Fibroblast of the conjunctiva (primary cell): ENCODE measurements at regions not wholly inside any gene's neighbourhood (a gene's known extent, or its start where the extent isn't known, plus 50 kb on each side); places are given as distances from the start of the nearest gene placed in this dataset.

Experiments
- DNase-seq: peaks from one replicate; pipeline ENCODE4 v3.0.0-alpha.2; 2010; ENCODE audit warnings: low read depth

DNA sequence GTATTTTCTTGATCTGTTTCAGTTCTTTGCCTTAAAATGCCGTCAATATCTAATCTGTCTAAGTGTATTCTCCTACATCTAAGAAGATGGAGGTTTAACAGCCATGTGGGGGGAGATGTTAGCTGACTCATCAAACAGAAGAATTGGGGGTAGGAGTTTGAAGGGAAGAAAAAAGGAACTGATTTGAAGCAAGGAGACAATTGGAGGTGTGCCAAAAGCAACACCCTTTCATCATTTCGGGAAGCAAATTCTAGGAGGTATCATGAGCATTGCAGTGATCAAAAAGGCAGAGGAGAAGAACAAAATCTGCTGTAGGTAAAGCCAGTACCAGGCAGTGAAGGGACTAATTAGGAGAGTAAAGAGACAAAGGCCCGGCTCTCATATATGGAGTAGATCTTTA, 337.3 kb upstream of the TBC1D5 start:
- no peak for DNase-seq

DNA sequence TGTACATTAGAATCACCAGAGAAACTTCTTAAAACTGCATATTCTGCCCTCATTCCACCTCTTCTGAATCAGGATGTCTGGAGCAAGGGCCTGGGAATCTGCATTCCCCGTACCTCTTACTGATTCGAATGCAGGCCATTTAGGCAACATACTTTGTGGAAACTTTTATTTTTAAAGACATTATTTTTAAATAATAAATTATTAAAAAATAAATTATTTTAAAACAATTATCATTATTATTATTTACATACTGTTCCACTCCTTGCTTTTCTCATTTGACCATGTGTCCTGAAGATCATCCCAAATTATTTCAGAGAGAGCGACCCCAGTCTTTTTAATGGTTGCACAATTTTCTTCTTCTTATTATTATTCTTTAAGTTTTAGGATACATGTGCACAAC, 336.6 kb upstream of the TBC1D5 start:
- DNase-seq: no peak

DNA sequence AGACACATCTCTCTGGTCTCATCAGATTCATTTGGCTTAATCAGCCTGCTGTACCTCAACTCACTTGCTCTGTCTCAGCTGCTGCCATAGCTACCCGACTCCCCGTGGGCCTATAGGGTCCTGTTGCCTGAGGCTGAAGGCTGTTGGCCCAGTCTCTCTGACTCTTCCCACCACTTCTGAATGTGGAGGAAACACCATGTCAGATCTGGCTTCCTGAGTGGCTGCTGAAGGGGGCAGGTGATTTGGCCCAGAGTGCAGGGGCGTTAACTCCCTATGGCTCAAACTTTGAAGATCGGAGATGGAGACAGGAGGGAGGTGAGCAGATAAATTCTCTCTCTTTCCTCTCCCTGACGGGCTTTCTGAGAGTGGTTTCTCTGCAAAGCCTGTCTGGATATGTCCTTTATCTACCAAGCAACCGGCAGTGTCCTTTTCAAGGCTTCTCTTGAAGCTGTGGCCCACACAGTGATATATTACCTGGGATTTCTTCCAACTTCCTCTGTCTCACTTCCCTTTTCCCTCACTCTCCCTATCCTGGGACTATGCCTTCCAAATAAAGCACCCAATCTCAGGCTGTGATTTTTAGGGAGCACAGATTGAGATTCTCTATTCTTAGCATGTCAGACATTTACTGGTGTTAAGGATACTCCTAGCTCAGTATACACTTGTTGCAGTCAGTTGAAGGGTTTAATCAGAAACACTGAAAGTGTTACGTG, 334.9 kb upstream of the TBC1D5 start:
- DNase-seq: no peak

DNA sequence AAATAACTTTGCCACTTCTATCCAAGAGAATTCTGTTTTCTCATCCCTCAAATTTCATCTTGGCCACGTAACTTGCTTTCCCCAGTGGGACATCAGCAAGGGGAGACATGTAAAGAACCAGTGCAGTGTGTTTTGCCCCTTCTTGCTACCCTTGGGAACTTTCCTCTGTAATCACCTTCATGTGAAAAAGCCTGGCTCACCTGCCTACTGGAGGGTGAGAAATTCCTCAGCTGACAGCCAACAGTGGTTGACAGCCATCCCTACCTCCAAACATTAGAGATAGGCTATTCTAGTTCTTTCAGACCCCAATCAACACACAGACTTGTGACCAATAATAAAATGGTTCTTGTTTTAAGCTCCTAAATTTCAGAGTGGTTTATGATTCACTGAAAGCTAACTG, 333.9 kb upstream of the TBC1D5 start:
- no peak for DNase-seq

DNA sequence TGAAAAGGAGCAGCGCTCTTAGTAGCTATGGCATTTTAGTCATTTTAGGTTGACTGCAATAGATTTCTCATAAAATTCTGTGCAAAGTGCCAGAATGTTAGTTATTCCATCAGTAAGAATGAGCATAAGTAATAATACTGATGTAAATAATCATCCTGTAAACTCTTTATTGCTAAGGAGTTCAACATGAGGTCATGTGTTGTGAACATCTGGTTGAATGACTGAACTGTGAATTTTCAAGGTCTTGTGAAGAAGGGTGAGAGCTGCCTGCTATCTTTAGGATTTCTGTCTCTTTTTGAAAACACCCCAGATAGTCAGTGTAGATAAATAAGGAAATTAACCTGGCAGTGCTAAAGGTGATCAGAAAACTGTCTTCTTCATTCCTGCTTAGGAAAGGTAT, 333.4 kb upstream of the TBC1D5 start:
- DNase-seq: no peak

DNA sequence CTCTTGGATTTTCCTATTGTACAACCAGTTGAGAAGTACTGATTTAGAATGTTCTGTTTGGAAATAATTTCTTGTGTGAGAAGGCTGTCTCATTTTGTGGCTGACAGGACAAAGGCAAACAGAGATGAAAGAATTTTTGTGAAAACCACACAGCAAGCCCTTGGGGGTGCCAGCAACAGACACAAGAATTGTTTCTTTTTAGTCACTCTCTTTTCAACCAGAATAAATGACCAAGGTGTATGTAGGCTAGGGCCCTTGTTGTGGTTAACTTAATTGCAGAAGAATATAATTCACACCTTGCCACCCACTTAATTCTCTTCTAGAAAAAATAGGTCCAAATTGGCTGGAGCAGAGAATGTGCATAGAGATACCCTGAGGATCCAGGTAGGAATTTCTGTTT, 329.4 kb upstream of the TBC1D5 start:
- DNase-seq: no peak

DNA sequence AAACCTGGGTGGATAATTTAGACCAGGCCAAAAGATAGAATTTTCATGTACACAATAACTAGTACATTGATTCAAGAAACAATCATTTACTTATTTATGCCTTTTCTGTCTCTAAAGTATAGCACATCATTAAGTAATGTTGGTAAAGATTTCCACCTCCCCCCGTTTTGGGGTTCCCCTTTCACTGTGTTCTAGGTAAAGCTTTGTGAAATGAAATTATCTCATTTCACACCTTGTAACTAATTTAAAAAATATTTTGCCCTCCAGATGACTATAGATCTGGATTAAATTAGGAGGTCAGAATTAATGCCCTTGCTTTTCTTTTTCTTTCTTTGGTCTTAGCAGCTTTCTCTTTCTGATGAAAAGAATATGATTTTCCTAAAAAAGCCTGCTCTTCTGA, 328.5 kb upstream of the TBC1D5 start:
- no peak for DNase-seq

DNA sequence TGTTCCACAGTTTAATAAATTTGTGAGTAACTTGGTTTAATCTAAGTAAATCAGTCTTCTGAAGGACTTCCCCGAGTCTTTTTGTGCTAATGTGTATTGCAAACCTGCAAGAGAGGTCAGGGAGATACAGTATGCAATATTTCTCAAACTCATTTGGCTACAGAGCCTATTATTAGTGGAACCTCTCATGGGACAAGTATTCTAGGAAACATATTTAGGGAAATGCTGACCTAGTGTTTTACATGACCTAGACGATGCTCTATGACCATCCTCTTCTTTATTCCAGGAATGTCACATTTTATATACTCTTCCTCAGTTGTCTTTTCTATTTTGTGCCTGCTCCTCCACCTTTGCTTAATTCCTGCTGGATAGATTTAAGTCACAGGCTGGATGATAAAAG, 327.8 kb upstream of the TBC1D5 start:
- DNase-seq: no peak

DNA sequence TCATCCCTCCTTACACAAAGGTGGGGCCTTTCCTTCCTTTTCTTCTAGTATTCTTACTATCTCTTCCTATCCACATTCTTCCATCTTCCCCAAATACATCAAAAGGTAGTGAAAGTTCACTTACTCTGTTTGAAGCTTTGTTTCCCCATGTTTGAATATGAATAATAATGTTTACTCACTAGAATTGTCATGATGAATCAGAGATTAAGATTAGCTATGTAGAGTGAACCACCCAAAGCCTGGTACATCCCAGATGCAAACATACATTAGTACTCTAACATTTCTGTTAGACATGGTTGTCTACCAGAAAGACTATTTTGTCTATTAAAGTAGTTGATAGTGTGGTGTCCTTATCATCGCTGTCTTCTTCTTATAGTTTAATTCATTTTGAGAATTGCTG, 327.1 kb upstream of the TBC1D5 start:
- DNase-seq: no peak

DNA sequence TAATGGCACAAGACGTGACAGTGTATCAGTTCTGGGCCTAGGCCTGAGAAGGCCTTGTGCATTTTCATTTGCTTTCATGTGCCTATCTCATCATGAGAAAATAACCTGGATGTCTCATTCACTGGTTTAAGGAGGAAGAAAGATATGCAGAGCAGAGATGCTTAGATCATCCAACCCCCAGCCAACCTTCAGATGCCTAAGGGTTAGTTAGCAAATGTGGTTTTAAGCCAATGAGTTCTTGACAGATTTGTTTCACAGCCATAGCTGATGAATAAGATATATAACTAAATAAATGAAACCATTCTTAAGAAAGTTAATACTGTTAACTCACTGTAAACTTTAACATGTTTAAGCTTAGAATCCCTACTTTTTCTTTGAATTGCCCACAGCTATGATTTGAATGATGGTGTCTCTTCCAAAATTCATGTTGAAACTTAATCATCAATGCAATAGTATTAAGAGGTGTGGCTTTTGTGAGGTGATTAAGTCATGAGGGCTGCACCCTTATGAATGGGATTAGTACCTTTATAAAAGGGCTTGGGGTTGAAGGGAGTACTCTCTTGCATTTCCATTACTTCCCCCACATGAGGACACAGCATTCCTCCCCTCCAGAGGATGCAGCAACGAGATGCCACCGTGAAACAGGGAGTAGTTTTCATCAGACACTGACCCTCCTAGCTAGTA, 324.6 kb upstream of the TBC1D5 start:
- no peak for DNase-seq

DNA sequence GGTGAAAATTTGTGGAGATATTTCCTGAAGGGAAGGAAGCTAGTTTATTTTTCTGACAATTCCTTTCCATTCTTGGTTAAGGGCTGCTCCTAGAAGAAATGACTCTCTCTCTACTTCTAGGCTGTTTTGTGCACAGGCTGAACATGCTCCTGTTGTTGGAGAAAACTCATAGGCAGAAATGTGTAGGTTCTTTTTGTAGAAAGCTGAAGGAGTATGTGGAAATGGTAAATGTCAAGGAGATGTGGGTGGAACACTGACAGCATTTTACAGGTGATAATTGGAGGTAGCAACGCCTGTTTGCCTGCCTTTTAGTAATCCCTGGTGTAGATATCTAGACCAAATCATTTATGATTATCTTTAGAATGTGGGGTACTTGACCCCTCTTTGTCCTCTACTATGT, 322.2 kb upstream of the TBC1D5 start:
- no peak for DNase-seq

DNA sequence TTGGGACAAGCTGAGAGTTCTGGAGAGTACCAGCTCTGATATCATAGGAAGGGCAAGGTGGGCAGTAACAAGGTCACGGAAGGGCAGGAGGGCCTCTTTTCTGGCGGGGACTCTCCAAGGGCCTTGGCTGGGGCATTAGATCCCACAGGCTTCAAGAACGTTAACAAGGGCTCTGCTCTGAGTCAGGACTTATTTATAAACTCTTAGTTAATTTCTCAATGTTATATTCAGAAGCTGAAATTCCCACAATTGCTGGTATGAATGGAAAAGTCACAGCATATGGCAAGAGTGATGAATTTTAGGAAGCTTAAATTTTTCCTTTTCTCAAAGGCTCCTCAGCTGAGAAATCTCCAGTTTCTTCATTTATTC, 320.2 kb upstream of the TBC1D5 start:
- DNase-seq: no peak

DNA sequence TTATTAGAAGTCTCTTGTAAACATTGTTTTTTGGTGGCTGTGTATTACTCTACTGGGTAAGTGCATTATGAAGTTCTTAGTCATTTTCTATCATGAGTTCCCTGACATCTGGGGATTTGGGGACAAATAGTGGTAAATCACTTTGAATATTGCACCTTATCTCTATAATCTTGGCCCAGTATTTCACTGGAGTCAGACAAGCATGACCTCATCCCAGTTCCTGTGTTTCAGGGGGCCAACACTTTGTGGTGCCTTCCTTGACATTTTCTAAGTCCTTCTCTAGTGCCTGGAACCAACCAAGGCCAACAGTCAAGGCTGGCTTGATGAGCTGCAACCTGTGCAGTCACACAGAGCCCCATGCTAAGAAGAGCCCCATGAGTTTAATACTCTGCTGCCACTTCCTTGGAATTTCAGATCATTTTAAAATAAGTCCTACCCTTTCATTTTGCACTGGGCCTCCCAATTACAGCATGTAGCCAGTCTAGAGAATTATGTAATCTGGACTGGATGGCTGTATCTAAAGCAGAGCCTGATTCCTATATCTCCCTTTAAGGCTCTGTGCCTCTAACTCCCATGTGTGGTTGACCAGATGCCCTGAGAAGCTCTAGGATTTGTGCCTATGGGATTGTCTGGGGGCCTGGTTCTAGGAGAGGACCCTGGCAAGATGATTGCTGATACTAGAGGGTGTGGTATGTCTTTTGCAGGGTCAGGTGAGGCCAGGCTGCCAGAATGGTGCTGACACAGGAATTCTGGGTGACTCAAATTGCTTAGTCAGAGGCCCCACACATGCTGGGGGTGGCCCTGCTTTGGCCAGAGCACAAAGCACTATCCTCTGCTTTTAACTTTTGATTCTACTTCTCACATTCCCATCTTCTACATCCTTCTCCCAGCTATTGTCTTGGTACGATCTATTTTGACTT, 319.6 kb upstream of the TBC1D5 start:
- no peak for DNase-seq

DNA sequence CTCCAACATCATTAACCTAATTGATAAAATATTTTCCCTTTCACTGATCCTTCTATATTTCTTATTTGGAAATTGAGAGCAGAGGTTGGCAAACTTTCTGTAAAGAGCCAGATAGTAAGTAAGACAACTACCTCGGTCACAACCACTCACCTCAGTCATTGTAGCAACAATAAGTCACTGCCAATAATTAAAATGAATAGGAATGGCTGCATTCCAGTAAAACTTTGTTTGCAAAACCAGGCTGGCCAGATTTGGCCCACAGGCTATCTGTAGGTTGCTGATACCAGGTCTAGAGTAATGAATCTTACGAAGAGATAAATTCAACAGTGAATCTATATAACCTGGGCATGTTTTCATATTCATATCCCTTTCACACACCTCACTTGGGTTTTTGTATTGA, 316.2 kb upstream of the TBC1D5 start:
- DNase-seq: no peak

DNA sequence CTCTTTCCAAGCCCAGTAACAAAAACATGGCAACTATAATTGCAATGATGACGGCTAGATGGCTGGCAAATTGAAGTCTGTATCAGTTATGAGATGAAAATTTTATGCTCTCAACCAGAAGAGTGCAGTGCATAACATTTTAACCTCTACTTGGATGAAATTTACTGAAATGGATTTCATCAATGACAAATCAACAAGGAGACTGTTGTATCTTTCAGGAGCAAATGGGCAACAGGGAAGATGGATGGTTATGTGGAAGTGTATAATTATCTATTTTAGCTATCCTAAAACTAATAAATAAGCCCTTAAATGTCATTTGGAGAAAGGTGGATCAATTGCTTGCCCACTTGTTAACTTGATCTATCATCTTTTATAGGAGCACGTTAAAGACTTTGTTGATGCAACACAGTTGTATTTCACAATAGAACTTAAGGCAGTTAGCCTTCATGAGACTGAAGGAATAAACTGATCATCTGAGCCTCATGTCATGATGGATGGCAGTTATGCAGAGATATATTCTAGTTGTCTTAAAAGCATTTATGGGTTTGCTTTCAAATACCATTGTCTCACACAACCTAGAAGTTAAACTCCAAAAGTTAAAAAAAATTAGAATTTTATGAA, 315.1 kb upstream of the TBC1D5 start:
- no peak for DNase-seq

DNA sequence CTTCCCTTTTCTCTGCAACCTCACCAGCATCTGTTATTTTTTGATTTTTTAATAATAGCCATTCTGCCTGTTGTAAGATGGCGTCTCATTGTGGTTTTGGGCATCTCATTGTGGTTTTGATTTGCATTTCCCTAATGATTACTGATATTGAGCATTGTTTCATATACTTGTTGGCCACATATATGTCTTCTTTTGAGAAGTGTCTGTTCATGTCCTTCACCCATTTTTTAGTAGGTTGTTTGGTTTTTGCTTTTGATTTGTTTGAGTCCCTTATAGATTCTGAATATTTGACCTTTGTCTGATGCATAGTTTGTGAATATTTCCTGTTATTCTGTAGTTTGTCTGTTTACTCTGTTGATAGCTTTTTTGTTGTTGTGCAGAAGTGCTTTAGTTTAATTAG, 312.2 kb upstream of the TBC1D5 start:
- DNase-seq: no peak

DNA sequence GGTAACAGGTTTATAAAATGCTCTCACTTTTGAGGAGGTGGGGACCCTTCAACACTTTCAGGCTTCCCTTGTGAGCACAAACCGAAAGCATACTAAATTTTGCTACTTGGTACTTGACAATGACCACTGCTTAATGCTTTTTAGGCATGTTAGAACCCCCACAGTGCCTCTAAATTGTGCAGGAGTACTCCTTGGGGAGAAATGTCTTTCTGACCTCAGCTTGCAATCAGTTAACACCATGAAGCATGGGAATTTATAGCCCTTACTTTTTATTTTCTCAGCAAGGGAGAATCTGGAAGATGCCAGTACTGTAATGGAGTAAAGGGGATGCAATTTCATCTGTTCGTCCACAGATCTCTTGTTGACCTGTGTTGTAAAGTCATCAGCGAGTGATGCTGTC, 308.9 kb upstream of the TBC1D5 start:
- DNase-seq: no peak

DNA sequence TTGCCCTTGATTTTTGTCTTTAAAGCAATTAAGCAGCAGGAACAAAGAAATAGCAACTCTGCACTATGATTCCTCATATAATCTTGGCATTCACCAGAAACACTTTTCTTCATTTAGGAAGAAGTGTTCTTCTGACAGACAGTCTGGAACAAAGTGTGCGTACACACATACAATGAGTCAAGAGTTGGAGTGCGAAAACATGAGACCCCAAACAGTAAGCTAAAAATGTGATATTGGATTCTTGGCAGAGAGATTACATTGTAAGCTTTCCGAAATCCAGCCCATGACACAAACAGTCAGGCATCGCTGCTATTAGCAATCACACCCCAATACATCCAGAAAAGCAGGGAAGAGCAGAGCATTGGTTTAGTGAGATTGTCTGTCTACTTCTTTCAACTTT, 306.7 kb upstream of the TBC1D5 start:
- no peak for DNase-seq

DNA sequence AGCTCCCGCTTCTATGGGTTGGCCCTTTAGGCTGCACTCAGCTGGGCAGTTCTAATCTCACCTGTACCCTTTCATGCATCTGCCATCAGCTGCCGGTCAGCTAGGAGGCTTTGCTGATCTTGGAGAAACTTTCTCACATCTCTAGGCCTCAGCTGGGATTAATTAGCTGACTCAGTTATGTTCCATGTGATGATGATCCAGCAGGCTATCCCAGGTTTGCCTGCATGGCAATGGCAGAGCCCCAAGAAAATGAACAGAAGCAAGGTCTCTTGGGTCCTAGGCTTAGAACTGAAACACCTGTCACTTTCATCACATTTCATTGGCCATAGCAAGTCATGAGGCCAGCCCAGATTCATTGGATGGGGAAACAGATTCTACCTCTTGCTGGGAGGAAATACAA, 304.6 kb upstream of the TBC1D5 start:
- no peak for DNase-seq

DNA sequence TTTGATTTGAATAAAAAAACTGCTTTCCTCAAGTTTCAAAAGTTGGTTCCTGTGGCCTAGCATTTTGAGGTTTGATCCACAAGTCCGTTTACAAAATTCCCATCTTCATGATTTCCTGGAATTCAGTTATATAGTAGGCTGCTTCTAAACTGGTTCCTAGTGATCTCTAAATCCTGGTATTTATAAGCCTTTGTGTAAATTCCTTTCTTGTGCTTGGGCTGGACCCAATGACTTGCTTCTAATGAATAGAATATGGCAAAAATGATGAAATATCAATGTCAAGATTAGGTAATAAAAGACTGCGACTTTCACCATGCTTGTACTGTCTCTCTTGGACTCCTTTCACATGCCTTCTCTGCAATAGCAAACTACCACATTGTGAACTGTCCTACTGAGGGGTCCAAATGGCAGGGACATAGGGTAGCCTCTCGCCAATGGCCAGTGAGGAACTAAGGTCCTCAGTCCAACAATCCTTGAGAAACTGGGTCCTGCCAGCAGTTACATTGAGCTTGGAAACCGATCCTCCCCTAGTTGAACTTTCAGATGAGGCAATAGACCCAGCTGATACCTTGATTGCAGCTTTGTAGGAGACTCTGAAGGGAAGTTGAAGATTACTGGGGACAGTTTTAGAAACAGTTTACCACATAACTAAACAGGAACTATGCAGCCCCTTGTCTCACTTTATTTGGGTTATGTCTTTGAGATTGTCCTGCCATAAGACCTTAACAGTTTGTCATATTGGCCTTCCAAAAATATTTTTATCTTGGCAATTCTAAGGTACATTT, 303.9 kb upstream of the TBC1D5 start:
- no peak for DNase-seq

DNA sequence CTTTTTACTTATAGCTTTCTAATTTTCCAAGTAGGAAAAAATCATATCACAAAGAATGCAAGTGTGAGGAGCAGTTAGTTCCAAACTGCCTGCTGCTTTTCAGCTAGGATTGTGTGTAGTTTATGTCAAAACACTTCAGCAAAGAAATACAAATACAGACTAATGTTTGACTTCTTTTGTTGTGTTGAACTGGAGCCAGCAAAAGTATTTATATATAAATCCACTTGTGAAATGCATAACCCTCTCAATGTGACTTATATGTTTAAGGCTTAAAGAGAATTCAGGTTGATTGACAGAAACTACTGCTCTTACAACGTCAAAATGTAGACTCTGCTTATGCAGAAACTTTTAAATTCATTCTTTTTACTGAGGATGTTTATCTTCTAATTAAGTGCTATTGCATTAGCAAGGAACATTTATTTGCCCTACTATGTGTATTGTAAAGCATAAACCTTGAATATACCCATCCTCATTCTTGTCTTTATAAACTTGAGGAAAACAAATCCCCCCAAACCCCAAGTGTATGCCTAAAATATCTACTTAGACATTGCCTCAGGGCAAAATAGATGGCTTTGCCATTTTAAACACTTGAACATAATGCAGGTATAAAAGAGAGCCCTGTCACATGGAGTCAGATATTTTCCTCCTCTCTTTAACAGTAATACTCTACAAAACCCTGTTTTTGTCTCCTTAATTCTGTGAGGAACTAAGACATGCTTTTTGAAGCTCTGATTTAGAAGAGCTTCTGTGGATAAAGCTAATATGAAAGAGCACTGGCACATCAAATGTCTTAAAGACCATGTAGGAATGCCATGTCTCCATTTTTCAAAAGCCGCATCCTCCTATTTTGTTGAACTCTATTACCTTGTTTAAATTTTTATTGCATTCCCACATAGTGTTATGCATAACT, 302.8 kb upstream of the TBC1D5 start:
- no peak for DNase-seq
